AG04450 (cell line): ENCODE measurements at regions not wholly inside any gene's neighbourhood (a gene's known extent, or its start where the extent isn't known, plus 50 kb on each side); places are given as distances from the start of the nearest gene placed in this dataset.
"Not testable (repeated sequence)": the region's sequence is repeated elsewhere in the genome, so short reads cannot be mapped to it uniquely, and the experiment has no call there.

Experiments
- CTCF ChIA-PET: fragments of 300-600, 350-600 bp; formaldehyde crosslinking; extraction: SDS; loops from one replicate; lab custom pipeline; 2022; ENCODE audit warnings: antibody characterized with exemption, inconsistent platforms; lab: Charles Lee
- POLR2A ChIA-PET: fragments of 350-600 bp; formaldehyde crosslinking; extraction: SDS; loops from one replicate; lab custom pipeline; 2021; ENCODE audit warnings: antibody characterized with exemption, inconsistent platforms; lab: Yijun Ruan, JAX
- DNase-seq: peaks from one replicate; pipeline ENCODE4 v3.0.0-alpha.2; 2011; ENCODE audit warnings: low read depth, low spot score
- H3K27ac ChIP-seq: one replicate; pipeline ENCODE4 v1.5.1; 2012; ENCODE audit warnings: low read depth, low read length, control low read depth
- H3K27me3 ChIP-seq: one replicate; pipeline ENCODE4 v1.6.0; 2012; ENCODE audit warnings: low read length; ENCODE audit not compliant: control insufficient read depth, insufficient read depth
- H3K4me3 ChIP-seq: 2 replicates; pipeline ENCODE4 v1.5.1; 2011; ENCODE audit warnings: mild to moderate bottlenecking, low read depth, low read length, control low read depth
- H3K9me3 ChIP-seq: 2 replicates; pipeline ENCODE4 v1.5.1; 2012; ENCODE audit warnings: low read length; ENCODE audit not compliant: control insufficient read depth, insufficient read depth
- TF ChIP-seq, protein P1 (sequence below): IDR thresholded peaks from 2 replicates; pipeline ENCODE4 v1.5.1; 2011; ENCODE audit warnings: low read depth, low read length, control low read depth, inconsistent platforms

DNA sequence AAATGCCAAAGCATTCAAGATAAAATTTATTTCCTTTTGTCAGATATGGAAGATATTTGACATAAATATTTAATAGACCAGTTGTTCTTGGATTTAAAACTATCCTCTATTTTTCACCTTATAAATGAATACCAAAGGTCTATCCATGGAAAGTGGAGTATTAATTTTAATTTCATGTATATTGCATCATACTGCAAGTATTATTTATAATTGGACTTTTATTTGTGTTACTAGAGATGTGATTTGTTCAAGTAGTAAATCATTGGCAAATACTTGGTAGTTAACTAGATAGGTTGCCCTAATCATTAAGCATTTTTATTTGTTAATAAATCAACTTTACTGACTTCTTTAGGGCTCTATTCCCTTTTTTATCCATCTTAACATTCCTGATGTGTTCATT is 98.1 kb downstream of the CDC14C start:
- no peak overlapping the region for H3K27ac ChIP-seq
- ChIA-PET POLR2A (no interaction called here), CTCF (no interaction called here)
- no peaks in the 10 kb centered on the region for H3K27me3 ChIP-seq
- H3K4me3 ChIP-seq, result no peak overlapping the region
- no peak for DNase-seq
- H3K9me3 ChIP-seq, result peaks cover 11% of the 10 kb centered on the region
- TF ChIP-seq, protein P1, sequence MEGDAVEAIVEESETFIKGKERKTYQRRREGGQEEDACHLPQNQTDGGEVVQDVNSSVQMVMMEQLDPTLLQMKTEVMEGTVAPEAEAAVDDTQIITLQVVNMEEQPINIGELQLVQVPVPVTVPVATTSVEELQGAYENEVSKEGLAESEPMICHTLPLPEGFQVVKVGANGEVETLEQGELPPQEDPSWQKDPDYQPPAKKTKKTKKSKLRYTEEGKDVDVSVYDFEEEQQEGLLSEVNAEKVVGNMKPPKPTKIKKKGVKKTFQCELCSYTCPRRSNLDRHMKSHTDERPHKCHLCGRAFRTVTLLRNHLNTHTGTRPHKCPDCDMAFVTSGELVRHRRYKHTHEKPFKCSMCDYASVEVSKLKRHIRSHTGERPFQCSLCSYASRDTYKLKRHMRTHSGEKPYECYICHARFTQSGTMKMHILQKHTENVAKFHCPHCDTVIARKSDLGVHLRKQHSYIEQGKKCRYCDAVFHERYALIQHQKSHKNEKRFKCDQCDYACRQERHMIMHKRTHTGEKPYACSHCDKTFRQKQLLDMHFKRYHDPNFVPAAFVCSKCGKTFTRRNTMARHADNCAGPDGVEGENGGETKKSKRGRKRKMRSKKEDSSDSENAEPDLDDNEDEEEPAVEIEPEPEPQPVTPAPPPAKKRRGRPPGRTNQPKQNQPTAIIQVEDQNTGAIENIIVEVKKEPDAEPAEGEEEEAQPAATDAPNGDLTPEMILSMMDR, result no peak

DNA sequence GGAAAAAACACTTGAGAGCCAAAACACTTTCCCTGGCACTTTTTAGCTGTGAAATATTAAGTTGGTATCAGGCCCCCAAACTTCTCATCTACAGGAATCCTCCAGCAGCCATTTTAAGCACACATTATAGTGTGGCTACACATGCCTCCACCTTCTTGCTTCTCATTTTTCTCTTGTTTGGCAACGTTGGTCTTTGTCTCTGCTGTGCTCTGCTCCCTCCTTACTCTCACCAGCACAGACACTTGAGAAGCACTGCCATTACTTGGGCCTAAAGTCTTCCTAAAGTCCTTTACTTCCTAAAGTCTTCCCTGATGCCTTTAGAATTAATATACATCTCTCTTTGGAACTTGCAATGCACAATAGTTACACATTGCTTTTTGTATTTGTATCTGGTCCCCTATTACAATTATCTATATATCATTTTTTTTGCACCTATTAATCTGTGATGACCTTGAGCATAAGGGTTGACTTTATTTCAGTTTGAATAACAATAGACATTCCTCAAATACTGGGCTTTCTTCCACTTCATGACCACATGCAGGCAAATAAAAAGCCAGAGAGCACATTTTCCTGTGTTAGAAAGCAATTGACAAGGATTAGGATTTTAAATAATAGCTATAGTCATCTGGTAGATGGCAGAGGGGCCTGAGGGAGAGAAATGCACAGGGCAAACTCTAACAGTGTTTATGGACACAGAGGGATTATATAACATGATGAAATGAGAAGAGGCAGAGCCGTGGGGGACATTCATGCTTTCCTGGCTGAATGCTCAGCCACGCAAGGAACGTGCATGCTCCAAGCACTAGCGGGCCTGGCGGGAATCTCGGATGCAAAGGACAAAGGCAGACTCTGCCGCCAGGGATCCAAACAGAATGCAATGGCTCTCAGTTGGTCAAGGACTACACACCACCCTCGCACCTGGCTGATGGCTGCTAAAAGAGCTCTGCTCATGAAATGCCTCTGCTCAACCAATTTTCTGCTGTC is 99.3 kb downstream of the CDC14C start:
- DNase-seq, result no peak
- ChIA-PET CTCF (no interaction called here), POLR2A (no interaction called here)
- Histone ChIP-seq H3K4me3 (no peak overlapping the region), H3K27me3 (no peaks in the 10 kb centered on the region), H3K9me3 (peaks cover 10% of the 10 kb centered on the region), H3K27ac (no peak overlapping the region)
- TF ChIP-seq, protein P1, result no peak

DNA sequence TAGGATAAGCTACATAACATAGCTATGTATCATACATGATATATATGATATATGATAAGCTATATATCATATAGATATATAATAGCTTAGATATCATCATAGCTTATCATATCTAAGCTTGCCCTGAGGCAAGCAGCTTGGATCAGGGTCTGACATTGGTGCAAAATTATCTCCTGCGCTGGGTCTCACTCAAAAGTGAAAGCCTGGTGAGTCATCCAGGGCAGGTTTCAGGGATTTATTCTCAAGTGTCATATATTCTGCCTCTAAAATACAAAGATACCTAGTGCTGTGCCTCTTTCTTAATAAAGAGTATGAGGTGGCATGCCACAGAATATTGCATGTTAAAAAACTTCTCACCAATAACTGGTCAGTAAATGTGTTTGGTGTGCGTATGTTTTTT is 105.9 kb downstream of the CDC14C start:
- Histone ChIP-seq H3K27me3 (no peaks in the 10 kb centered on the region), H3K9me3 (peaks cover 12% of the 10 kb centered on the region), H3K4me3 (no peak overlapping the region), H3K27ac (no peak overlapping the region)
- ChIA-PET CTCF (no interaction called here), POLR2A (no interaction called here)
- no peak for DNase-seq
- TF ChIP-seq, protein P1, result no peak

DNA sequence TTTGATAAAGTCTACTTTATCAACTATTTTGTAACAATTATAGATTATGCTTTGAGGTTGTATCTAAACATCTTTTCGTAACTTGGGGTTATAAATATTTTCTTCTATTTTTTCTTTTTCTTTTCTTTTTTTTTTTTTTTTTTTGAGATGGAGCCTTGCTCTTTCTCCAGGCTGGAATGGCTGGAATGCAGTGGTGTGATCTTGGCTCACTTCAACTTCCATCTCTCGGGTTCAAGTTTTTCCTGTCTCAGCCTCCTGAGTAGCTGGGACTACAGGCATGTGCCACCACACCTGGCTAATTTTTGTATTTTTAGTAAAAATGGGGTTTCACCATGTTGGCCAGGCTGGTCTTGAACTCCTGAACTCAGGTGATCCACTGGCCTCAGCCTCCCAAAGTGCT is 108.8 kb downstream of the CDC14C start:
- H3K27ac ChIP-seq, H3K27me3 ChIP-seq, DNase-seq, H3K4me3 ChIP-seq, CTCF ChIA-PET, POLR2A ChIA-PET, H3K9me3 ChIP-seq: not testable (repeated sequence)

DNA sequence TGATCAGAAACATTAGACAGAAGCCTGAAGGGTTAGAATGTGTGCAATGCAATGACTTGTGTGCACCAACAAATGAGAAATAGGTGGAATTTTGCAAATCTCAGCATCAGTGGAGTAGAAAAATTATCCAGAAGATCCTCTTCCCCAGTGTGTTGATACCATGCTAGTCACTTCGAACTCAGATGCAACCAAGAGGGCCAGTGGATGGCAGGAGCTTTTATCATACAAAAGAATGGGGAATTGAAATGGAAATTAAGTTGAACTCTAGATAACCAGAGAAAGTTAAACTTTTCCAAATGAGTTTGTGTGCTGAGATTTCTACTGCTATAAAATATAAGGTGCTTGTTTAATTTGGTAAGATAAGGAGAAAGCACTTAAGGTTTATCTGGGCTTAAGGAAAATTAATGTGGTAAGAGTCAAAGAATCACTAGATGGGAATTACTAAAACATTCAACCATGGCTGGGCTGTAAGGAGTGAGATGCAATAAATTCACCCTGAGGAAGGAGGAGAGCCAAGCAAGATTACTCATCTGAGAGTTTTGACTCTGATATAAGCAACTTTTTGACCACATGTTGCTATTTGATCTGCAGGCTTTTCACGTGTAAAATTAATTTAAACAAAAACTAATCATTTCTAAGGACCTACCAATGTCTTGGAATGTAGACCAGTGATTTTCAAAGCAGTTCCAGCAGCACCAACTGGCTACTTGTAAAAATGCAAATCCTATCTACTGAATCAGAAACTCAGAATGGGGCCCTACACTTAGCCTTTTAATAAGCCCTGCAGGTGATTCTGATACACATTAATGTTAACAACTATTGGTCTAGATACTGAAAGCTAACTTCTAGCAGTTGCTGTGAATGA is 113.2 kb downstream of the CDC14C start:
- TF ChIP-seq, protein P1, result no peak
- DNase-seq, result no peak
- CTCF ChIA-PET, result no interaction called here
- POLR2A ChIA-PET, result no interaction called here
- Histone ChIP-seq H3K4me3 (no peak overlapping the region), H3K9me3 (peaks cover 20% of the 10 kb centered on the region; the same call in 1 of the 2 replicates), H3K27me3 (no peaks in the 10 kb centered on the region), H3K27ac (no peak overlapping the region)
